Ammon's horn (tissue), 1 donor: ENCODE measurements at regions not wholly inside any gene's neighbourhood (a gene's known extent, or its start where the extent isn't known, plus 50 kb on each side); places are given as distances from the start of the nearest gene placed in this dataset.
A peak's percentile ranks its signal among the peaks of the same experiment; 100 is the strongest.

Source experiments
- DNase-seq: peaks from one replicate; pipeline ENCODE4 v3.0.0-alpha.2; 2016; ENCODE audit warnings: low spot score

- no peak for DNase-seq
Observed at GRCh38 chr5:172588380-172588779, 52.7 kb upstream of the NEURL1B start.

GRCh38 chr5:172587061-172587405, 54.0 kb upstream of the NEURL1B start:
- DNase-seq = no peak

- no peak for DNase-seq
Observed at GRCh38 chr5:172586125-172587060, 54.7 kb upstream of the NEURL1B start.

- no peak for DNase-seq
Observed at GRCh38 chr5:172585114-172585513, 55.9 kb upstream of the NEURL1B start.

GRCh38 chr5:172584638-172585037, 56.4 kb upstream of the NEURL1B start:
- DNase-seq = no peak

GRCh38 chr5:172583931-172584511, 57.0 kb upstream of the NEURL1B start:
- DNase-seq = no peak

- no peak for DNase-seq
Observed at GRCh38 chr5:172582940-172583339, 58.1 kb upstream of the NEURL1B start.

GRCh38 chr5:172581315-172581714, 59.7 kb upstream of the NEURL1B start:
- no peak for DNase-seq

- no peak for DNase-seq
Observed at GRCh38 chr5:172579403-172579990, 61.6 kb upstream of the NEURL1B start.

- DNase-seq = no peak
Observed at GRCh38 chr5:172577267-172577909, 63.7 kb upstream of the NEURL1B start.

- DNase-seq = no peak
Observed at GRCh38 chr5:172575816-172576545, 65.1 kb upstream of the NEURL1B start.

- DNase-seq = no peak
Observed at GRCh38 chr5:172575416-172575815, 65.6 kb upstream of the NEURL1B start.

- peak; percentile 67 for DNase-seq
Observed at GRCh38 chr5:172574871-172575223, 66.2 kb upstream of the NEURL1B start.

GRCh38 chr5:172573986-172574870, 66.8 kb upstream of the NEURL1B start:
- DNase-seq = peak; percentile 31

GRCh38 chr5:172573120-172573882, 67.8 kb upstream of the NEURL1B start:
- no peak for DNase-seq

- DNase-seq = no peak
Observed at GRCh38 chr5:172572440-172572839, 68.6 kb upstream of the NEURL1B start.

- DNase-seq = no peak
Observed at GRCh38 chr5:172571892-172572291, 69.2 kb upstream of the NEURL1B start.

- DNase-seq = no peak
Observed at GRCh38 chr5:172571413-172571812, 69.7 kb upstream of the NEURL1B start.

- DNase-seq = no peak
Observed at GRCh38 chr5:172570594-172571334, 70.3 kb upstream of the NEURL1B start.
